GM12801 (cell line): ENCODE measurements at regions not wholly inside any gene's neighbourhood (a gene's known extent, or its start where the extent isn't known, plus 50 kb on each side); places are given as distances from the start of the nearest gene placed in this dataset.

Source experiments
- CTCF ChIP-seq: IDR thresholded peaks from one replicate; pipeline ENCODE4 v1.5.1; 2011; ENCODE audit warnings: control low read depth; ENCODE audit not compliant: insufficient read length; ENCODE audit errors: extremely low read depth

GRCh38 chr1:213898684-213899083 is 89.1 kb upstream of the PROX1 start:
- no peak for TF ChIP-seq CTCF

GRCh38 chr1:213899413-213899812 is 88.4 kb upstream of the PROX1 start:
- no peak for TF ChIP-seq CTCF

GRCh38 chr1:213905344-213905743 is 82.4 kb upstream of the PROX1 start:
- TF ChIP-seq CTCF = no peak

- no peak for TF ChIP-seq CTCF
Measured at GRCh38 chr1:213908521-213908920, 79.3 kb upstream of the PROX1 start.

GRCh38 chr1:213914392-213914791 is 73.4 kb upstream of the PROX1 start:
- TF ChIP-seq CTCF = no peak

GRCh38 chr1:213921311-213921710 is 66.5 kb upstream of the PROX1 start:
- no peak for TF ChIP-seq CTCF

- no peak for TF ChIP-seq CTCF
Measured at GRCh38 chr1:213921712-213922111, 66.1 kb upstream of the PROX1 start.
